ENCODE measurements at regions not wholly inside any gene's neighbourhood (a gene's known extent, or its start where the extent isn't known, plus 50 kb on each side); places are given as distances from the start of the nearest gene placed in this dataset.

DNA sequence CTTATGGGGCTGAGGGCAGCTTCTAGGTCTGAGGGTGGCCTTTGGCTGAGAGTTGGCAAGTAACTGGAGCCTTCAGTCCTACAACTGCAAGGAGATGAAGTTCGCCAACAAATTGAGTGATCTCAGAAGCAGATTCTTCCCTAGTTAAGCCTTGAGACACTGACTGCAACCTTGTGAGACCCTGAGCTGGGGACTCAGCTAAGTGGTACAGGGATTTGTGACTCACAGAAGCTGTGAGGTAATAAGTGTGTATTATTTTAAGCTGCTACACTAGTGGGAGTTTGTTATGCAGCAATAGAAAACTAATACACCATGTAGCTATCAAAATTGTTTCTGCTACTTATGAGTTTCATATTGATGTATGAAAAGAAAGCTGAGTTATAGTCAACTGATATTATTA is 279.2 kb downstream of the PIK3R1 start:
- no peak for DNase-seq

DNA sequence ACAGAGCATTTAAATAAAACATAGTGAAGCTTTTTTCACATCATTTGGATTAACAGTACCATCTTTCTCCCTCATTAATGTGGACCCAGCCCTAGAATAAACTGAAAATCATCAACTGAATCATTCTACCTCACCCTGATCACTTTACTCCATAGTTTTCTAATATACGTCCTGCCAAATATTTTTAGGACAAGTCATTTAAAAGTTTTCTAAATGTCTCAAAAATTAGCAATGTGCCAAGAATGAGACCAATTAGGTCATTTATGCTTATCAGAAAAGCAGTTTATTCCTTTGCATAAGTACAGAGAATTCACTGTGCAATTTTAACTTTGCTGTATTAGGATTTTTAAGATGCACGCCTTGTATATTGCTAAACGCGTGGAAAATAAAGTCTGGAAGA is 284.4 kb downstream of the PIK3R1 start:
- DNase-seq, result no peak

DNA sequence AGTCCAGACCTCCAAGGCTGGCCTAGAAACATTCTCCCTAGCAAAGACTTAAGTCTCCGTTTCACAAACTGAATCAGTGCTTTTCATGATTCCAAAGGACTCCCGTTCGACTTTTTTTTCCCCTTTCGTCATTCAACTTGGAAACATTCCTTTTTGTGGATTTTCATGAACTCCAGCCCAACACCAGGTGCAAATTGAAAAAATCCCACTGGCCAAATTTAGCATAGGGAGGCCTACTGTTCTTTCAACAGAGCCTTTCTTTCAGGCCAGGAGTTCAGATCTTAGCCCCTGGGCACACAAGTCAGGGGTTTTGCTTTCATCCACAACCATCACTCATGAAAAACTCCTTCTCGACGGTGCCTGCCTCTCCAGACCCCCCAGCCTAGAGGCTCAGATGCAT is 285.3 kb downstream of the PIK3R1 start:
- DNase-seq, result no peak

DNA sequence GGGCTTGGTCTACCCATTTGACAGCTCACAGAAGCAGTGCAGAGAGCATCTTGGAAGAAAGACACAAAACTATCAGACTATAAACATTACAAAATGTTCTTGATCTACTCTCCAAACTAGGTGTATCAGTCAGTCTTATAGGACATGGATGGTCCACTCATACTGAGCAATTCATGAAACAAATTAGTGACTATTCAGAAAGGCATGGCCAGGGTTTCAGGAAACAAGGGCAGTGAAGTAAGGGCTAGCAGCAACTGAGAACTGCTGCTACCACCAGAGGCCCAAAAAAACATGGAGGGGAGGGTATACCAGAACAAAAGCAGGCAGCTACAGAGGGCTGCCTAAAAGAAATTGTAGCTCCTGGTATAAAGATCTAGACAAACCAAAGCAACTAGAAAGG is 287.0 kb downstream of the PIK3R1 start:
- DNase-seq, result no peak

DNA sequence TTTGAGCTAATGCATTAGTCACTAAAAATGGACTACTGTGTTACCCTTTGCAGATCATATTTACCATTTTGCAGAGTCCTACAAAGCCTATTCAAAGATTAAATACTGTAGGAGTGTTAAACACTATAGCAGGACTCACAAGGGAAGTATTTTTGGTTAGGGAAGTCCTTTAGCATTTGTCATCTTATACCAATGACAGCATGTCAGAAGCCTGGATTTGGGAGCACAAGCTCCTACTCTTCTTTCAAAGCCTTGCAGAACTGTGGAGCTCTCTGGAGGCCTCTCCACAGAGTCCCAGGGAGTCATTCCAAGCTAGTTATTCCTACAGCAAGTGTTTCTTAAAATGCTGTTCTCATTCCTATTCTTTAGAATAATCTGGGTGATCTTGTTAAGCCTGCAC is 288.8 kb downstream of the PIK3R1 start:
- no peak for DNase-seq

DNA sequence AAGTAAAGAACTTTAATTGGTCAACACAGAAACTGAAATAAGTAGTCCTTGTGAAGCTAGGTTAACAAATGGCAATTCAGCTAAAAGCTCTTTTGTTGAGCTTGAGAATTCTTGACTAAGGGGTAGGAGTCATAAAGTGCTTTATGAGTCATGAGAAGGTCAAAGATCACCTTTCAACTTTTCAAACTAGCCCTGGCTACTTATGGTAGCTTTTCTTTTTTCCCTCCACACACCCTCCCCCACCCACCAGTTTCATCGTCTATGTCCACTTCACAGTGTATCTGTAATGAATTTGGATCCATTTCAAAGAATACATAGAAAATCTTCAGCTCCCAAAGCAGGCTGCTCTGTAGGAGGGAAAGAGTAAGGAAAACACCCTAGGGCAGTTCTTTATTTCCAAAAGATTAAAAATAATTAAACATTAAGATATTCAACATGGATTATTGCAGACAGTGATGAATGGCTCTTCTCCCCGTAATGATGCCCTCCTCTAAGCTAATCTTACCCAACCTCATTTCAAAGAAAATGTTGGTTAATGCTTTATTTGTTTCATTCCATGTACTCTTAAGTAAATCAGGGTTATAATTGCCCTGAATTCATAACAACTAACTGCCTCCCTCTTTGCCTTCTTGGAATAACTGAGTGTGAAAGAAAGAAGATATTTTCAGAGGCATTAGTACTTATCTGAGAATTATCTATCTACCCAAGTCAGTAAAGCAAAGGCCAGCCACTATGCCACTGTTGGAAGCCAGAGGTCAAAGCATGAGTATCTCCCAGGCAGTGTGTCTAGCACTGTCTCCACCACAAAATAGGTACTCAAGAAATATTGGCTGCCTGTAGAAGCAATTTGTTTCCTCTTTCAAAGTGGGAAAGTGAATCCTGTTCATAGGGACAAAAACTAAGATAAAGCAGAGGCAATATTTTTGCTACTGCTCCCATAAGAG is 290.6 kb downstream of the PIK3R1 start:
- no peak for DNase-seq

DNA sequence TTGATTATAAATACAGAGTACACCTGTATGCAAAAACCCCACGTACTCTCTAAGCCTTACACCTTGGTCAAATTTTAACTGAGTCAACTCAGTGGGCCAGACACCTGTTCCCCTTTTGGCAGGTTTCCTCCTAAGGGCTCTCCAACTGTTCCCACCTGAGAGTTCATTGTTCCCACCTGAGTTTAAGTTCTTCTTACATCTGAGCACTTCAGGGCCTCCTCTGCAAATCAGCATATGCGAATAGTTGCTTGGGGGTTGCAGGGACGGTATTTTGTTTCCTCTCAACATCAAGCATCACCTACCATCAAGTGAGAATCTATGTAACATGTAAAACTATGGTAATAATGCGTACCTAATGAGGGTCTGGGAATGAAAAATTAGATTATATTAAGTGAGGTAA is 300.0 kb downstream of the PIK3R1 start:
- DNase-seq, result no peak

DNA sequence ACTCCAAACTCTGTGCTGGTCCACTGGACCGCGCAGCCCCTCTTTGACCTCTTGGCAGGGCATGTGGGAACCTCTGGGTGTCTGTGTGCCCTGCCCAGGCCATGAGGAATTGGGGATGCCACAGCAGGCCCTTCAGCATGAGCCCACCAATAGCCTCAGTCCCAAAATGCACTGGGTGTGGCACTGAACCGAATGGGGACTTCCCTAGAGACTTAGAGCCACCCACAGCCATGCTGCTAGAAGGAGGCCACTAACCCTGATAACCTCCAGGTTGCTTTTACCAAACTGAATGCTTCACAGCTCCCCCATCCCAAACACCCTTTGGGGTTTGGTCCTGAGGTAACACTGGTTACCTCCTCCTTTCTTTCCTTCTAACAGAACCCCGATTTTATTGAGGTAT is 302.7 kb downstream of the PIK3R1 start:
- DNase-seq, result no peak

DNA sequence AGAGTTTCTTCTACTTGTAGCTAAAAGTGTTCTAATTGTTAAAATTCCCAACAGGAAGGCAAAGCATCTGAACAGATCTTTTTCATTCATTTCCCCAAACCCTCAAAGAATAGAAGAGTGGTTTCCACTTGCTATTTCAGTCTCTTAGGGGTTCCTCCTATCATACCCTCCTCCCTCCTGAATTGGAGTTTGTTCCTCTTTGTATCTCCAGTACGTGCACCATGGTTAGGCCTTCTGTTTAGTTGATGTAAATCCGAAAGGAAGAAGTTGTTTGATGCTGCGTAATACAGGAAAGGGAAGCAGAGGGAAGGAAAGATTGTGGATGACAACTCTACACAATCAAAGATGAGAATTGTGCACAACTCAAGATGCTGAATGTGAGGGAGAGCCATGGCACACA is 303.6 kb downstream of the PIK3R1 start:
- no peak for DNase-seq

DNA sequence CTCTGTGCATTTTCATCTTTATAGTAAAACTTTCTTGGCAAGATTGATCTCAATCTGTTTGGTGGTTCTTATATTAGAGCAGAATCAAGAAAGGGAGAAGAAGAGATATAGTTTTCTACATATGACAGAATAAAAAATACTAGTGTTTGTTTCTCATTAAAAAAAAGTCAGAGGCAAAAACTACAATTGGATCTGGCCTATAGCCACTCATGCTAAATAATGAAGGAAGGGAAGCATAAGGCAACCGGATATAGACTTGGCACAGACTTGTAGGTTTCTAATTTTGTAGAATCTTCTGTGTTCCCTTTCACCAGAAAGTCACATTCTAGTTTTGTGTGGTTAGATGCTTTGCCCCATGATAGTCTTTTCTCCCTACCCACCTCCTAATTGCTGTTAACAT is 306.2 kb downstream of the PIK3R1 start:
- no peak for DNase-seq

DNA sequence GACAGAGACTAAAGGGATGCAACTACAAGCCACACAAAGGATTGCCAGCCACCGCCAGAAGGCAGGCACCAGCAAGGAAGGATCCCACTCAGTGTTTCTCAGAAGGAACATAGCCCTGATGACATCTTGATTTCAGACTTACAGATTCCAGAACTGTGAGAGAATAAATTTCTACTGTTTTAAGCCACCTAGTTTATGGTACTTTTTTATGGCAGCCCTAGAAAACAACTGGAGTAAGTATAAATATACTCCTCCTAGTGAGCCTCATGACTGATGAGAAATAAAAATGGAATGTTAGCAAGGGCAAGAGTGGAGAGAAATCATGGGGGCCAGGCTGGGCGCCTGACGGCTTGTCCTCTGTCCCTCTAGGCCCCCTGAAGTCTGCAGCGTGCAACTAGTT is 307.3 kb downstream of the PIK3R1 start:
- no peak for DNase-seq

DNA sequence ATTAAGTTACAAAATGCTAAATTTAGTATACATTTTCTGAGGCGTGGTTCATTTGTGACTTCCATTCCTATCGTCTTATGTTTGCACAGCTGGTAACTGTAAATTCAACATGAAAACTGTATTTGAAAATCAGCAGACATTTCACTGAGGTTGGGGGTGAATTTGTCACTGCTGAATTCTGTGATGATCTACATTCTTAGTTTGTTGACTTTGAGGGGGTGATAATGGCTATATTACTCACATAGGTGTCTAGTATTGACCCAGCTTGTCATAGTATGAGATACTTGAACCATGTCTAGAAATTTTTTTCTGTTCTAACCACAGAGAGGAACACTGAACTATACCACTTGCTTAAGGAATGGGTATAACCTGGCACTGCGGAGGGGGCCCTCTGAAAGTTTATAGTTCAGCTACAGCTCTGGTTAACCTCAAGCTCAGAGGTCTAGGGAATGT is 313.3 kb downstream of the PIK3R1 start:
- DNase-seq, result peak in 1 of 2 experiments; percentile 29

DNA sequence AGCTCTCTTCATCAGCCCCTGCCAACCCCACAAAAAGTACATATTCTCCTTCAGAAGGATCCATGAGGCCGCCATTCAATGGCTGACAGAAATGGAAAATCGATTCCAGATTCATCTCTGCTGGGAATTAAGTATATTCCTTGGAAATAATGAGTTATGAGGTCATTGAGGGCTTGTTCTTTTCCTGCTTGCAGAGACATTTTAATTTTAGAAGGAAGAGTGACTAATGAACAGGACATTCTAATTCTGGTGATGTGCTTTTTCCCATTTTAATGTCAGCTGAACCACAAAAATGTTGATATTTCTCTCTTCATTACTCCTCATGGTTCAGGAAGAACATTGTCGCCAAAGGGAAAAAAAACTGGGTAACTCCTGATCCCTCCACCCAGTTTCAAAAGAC is 314.0 kb downstream of the PIK3R1 start:
- no peak for DNase-seq

DNA sequence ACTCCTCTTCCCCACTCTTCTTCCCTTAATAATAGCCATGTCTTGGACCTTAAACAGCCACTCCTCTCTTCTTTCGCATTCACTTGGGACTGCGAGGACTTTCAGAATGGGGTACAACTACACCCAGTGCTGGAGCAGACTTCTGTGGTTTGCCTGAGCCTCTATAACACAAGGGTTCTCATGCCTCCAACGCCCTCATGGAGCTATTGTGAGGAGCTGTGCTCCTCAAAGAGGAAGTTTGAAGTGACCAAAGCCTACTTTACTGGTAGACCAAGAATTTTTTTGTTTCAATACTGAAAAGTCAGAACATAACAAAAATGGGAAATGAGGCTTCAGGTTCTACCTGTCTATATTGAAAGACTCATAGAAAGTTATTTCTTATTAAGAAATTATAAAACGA is 316.4 kb downstream of the PIK3R1 start:
- no peak for DNase-seq

DNA sequence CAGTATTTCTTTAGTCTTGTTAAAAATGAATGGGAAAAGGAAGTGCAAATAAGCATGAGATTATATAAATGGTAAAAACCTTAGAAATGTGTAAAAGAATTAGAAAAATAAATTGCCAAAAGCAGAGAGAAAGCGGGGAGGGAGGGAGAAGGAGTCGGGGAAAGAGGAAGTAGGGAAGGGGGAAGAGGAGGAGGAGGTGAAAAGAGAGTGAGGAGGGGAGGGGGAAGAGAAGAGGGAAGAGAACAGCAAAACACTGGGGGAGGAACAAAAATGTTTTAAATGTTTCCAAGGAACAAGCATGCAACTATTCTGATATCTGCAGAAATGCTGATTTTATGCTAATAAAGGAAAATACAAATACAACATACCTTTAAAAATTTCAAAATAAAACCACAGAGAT is 317.5 kb downstream of the PIK3R1 start:
- DNase-seq, result no peak

DNA sequence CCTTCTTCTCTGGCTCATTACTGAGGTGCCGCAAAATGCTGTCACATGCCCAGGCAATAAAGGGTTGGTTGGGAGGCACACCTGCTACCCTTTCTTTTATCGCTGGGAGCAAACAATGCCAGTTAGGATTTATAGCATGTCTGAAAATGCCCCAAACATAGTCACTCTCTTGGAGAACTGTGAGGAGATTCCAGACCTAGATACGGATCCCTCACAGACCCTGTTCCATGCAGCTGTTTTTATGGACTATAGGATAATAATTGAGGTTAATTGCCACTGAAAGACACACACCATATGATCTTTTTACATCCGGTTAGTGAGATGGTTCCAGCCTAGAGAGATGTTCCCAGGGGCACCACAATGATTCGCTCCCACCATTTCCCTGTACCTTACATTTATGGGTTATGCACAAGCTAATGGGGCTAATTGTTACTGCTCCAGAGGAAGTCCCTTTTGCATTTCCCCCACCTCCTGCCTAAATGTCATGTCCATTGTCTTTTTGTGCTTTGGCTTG is 318.1 kb downstream of the PIK3R1 start:
- peak; percentile 78 to 94 for DNase-seq

DNA sequence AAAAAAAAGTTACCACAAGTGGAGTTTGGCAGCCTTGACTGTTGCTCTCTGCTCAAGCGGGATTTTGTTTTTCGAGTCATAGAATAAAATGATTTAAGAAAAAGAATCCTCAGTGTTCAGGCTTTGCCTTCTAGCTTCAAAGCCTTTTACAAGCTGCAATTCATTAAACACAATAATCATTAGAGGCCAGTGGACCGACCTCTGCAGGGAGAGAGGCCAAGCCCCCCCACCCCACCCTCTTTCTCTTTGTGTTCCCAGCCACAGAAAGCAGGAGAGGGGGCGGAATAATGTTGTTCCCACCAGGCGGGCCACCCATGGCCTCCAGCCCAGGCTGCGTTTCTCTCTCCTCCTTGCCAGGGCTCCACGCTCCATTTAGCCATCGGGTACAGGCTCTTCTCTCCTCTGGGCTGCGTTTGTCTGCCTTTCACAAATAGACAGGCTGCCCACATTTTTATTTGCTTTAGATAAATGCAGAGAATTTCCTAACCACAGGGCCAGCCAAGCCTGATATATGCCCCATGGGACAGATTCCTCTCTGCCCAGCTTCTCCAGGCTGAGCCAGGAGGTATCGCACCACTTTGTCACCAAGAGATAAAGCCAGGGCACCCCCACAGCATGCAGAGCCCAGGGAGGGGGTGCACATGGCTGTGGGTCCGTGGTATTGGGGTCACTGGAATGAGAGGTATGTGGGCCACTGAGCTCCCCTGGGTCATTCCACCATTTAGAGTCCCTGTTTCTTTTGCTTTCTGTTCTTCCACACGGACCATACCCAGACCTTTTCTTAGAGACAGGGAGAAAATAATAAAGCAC is 318.8 kb downstream of the PIK3R1 start:
- DNase-seq, result peak; percentile 71 to 77

DNA sequence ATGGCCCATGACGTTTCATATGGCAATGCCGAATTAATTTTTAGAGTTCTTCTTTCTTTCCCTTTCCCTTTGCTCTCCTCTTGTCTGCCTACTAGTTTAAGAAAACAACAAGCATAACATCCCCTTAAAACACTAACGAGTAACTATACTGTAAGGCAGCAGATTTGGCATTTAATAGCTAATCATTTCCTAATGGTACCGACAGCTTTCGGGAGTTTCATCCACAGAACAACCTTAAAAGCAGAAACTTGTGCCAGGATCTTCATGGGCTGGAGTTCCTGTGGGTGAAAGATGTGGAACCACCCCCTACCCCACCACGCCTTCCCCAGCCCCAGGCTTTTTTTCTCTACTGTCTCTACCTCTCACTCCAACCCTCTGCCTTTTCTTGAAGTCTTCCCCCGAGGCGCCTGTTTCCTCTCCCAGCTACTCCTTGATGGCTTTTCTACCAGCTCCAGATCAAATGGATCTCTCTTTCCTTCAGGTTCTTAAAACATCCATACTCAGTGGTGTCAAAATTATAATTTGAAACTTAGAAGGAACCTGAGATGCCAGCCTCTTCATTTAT is 319.5 kb downstream of the PIK3R1 start:
- no peak for DNase-seq

DNA sequence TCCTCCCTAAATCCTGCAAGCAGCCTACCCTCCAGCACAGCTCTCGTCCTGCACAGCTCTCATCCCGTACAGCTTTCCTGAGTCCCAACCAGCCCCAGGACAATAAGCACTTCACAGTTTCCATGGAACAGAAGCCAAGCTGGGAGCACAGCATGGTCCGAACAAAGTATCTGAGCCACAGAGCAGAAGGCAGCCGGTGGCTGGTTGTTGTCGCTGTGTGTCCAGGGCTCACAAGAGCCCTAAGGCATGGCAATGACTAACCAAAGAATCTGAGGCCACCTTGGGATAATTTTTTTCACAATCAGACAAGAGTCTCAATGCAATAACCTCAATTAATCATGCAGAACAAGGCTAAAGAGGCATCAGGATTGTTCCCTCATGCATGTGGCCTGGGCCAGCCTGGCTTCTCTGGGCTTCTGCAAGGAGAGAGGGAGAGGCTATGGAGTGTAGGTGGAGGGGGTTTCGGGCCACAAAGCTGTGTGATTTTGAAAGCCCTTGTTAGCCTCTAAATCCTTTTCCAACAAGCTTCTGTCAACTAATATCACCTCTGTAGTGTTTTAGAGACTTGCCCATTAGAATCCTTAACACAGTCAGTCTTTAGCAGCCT is 323.4 kb downstream of the PIK3R1 start:
- DNase-seq, result no peak

DNA sequence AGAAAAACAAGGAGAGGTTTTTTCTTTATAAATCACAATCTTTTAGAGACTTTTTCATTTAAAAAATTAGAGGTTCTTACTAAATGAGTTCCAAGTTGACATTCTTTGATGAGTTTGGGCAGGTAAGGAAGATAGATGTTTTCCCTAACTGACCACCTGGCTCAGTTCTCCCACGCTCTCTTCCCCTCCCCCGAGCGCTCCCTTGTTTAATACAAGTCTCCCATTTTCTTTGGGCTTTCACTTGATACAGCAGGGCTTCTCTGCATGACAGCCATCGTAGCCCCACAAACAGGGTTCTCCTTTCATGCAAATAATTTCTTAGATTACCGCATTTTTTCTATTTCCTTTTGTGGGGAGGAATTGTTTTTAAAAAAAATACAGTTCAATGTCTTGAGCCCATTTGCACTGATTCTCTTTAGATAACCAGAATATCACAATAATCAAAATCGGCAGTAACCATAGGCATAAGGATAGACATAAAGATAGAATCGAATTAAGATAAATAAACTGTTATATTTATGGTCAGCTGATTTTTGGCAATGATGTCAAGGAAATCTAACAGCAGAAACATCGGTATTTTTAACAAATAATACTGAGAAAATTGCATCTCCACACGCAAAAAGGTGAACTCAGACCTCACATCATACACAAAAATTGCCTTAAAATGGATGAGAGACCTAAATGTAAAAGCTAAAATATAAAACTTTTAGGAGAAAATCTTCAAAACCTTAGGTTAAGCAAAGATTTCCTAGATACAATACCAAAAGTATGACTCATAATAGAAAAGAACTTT is 325.4 kb downstream of the PIK3R1 start:
- no peak for DNase-seq

DNA sequence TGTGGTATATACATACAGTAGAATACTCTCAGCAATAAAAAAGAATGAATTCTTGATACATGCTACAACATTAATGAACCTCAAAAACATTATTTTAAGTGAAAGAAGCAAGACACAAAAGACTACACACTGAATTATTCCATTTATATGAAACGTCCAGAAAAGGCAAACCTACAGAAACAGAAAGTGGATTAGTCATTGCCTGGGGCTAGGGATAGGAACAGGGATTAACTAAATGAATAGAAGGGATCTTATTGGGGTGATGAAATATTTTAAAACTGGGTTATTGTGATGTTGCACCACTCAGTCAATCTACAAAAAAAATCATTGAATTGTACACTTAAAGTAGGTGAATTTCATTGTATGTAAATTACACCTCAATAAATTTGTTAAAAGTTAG is 326.7 kb downstream of the PIK3R1 start:
- no peak for DNase-seq

DNA sequence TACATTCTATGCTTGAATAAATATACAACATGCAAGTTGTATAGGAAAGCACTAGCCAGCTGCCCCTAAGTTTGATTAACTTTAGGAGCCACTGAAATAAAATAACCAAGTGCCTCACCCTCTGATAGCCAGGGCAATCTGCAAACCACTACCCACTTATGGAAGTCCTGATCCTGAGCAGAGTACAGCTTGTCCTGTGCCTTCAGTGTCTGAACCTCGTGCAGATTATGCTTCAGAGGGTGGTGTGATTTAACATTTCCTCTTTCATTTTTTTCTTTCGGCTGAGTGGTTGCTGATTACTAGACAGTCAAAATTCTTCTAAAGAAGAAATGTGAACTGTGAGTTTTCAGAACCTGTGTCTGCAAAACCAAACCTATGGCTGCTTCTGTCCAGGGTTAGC is 327.7 kb downstream of the PIK3R1 start:
- no peak for DNase-seq
